Activated naive CD4-positive, alpha-beta T cell (primary cell): ENCODE measurements at regions not wholly inside any gene's neighbourhood (a gene's known extent, or its start where the extent isn't known, plus 50 kb on each side); places are given as distances from the start of the nearest gene placed in this dataset.
"Not testable (repeated sequence)": the region's sequence is repeated elsewhere in the genome, so short reads cannot be mapped to it uniquely, and the experiment has no call there.

Source experiments
- DNase-seq, 4 experiments: peaks; one replicate each; lab custom pipeline; 2025; lab: John Stamatoyannopoulos, UW

DNA sequence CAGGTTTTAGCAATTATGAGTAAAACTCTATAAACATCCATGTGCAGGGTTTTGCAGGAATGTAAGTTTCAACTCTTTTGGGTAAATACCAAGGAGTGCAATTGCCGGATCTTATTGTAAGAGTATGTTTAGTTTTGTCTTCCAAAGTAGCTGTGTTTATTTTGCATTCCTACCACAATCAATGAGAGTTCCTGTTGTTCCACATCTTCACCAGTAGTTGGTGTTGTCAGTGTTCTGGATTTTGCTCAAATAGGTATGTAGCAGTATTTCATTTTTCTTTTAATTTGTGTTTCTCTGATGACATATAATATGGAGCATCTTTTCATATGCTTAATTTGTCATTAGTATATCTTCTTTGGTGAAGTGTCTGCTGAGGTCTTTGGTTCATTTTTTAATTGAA lies 185.1 kb upstream of the GALNT15 start:
- no peak for DNase-seq

DNA sequence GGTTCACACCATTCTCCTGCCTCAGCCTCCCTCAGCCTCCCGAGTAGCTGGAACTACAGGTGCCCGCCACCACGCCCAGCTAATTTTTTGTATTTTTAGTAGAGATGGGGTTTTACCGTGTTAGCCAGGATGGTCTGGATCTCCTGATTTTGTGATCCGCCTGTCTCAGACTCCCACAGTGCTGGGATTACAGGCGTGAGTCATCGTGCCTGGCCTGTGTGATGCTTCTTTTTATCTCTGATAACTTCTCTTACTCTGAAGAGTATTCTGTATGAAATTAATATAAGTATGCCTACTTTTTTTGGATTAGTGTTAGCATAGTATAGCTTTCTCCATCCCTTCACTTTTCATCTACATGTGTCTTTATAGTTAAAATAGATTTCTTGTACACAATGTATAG lies 180.8 kb upstream of the GALNT15 start:
- DNase-seq = not testable (repeated sequence)

DNA sequence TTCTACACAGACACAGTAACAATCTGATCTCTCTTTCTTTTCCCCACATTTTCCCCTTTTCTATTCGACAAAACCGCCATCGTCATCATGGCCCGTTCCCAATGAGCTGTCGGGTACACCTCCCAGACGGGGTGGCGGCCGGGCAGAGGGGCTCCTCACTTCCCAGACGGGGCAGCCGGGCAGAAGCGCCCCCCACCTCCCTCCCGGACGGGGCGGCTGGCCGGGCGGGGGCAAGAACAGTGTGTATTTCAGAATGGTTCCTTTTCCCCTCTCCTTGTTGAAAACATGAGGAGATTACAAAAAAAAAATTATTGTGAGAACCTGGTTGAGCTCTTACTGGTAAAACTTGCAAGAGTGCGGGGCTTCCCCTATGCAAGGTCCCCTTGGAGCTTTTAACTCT lies 178.0 kb upstream of the GALNT15 start:
- not testable (repeated sequence) for DNase-seq

DNA sequence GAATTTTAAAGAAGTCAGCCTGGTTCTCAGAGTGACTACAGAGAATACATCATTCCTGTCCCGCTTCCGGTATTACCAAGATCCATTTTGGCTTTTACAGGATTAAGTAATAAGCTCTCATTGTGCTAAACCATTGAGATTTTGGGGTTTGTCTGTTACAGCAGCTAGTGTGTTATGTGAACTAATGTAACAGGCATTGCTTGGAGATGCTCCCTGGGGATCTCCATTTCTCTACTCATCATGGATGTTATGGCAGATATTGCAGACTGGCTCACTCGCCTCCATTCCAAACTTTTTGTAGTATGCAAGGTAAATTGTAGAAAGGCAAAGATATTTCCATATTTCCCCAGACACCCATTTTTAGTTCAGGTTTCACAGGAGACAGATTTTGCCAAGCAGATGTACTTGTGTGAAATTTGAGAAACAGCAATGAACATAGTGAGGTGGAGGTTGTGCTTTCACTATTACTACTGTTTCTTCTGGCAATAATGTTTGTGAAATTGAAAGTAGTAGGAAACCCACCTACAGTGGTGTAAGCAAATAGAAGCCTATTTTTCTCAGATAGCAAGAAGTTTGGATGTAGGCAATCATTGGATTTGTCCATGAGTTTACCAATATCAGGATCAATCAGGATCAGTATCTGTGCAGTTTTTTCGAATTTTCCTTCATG lies 177.1 kb upstream of the GALNT15 start:
- no peak for DNase-seq

DNA sequence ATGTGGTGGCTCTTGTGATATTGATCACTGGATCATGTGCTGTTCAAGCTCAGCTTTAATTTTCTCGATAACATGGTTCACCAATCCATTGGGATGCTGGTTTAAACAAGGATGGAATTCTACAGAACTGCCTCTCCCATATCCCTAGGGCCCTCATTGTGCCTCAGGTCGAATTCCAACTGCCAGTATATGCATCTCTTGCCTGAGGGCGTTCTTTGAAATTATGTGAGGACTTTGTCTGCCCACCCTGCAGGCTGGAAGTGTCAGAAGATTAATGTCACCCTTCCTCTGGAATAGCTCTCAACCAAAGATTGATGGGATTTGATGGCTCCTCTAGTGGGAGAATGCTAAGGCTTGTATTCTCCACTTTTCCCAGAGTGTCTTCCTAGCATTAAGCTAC lies 175.6 kb upstream of the GALNT15 start:
- no peak for DNase-seq

DNA sequence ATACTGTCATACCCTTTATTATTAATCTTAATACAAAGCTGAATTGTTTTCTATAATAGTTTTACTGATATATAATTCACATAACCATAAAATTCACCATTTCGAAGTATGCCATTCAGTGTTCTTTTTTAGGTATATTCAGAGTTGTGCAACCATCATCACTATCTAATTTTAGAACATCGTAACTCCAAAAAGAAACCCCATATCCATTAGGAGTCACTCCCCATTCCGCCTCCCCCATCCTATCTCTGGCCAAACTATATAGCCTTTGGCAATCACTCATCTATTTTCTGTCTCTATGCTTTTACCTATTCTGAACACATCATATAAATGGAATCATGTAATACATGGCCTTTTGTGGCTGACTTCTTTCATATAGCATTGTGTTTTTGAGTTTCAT lies 169.7 kb upstream of the GALNT15 start:
- DNase-seq = no peak

DNA sequence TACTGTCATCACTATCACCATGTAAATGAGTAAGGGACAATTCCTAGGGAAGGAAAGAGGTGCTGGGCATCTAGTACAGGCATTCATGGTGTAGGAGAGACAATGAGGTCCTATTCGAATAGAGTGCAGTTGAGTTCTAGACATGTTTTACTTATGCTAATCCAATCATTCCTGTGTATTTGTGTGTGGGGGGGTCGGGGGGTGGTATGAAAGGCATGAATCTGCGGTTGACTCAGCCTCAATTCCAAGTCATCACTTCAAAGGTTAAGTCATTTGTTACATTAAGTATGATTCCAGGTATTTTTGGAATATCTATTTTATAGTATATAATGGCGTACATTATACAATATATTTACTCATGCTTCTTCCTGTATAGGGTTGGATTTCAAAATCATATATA lies 163.1 kb upstream of the GALNT15 start:
- DNase-seq = no peak

DNA sequence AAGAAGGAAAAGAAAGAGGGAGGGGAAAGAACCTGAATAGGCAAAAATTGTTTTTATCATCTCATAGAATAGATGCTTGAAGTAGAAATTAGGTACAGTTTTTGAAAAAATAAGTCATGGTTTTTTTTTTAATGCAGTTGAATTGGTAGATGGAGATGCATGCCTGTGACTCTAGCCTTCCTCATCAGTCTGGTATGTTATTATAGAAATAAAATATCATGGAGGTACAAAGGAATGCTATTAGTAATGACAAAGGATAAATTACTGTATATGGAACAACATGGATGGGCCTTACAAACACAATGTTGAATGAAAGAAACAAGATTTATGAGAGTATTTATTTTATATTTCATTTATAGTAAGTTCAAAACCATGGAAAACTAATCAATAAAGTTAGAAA lies 162.4 kb upstream of the GALNT15 start:
- no peak for DNase-seq

DNA sequence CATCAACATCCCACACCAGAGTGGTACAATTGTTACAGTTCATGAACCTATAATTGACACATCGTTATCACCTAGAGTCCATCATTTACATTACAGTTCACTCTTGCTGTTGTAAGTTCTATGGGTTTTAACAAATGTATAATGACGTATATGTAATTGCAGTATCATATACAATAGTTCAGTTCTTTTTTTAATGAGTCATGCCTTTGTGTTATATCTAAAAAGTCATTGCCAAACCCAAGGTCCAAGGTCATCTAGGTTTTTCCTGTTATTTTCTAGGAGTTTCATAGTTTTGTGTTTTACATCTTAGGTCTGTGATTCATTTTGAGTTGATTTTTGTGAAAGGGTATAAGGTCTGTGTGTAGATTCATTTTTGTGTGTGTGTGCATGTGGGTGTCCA lies 160.9 kb upstream of the GALNT15 start:
- no peak for DNase-seq

DNA sequence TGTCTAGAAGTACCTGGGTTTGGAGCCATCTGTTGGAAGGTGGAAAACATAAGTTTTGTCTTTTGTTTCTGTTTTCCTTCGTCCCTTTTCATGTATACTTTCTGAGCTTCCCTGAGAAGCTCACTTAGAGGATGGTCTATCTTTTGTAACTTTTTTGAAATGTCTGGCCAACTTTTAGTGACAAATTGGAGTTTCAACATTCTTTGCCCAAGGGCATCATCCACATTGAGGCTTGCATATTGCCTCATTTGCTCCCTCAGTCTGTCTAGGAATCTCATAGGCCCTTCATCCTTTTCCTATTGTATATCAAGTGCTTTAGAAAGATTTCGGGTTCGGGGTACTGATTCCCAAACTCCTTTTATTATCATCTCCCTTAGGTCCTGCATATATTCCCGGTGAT lies 152.7 kb upstream of the GALNT15 start:
- not testable (repeated sequence) for DNase-seq

DNA sequence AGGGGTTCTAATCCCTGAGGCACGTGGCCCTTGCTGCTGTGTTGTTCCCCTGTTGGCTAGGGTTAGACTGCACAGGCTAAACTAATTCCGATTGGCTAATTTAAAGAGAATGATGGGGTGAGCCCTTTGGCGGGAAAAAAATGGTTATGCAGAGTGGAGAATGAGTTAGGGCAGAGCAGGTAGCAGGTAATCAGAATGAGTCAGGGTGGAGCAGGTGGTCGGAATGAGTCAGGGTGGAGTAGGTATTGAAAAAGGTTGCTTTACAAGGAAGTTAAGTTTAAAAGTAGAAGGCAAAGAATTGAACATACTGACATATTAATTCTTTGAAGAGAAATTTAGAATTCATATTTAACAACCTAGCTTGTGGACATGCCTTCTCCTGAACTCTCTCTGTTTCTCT lies 150.6 kb upstream of the GALNT15 start:
- not testable (repeated sequence) for DNase-seq

DNA sequence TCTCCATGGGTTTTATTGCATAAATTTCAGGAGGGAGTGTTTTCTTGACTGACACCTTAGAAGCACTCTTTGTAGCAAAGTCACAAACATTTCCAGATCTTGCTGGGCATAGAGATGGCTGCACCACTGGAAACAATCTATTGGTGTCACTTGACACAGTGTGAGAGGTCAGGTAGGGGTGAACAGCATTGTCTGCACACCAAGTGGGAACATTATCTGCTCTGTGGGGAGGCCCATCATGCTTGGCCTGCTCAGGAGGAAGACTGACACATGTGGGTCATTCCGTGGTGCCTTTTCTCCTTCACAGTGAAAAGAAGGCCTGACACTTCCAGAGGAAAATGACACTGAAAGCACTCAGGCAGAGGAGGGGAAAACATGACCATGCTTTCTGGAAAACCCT lies 149.9 kb upstream of the GALNT15 start:
- no peak for DNase-seq

DNA sequence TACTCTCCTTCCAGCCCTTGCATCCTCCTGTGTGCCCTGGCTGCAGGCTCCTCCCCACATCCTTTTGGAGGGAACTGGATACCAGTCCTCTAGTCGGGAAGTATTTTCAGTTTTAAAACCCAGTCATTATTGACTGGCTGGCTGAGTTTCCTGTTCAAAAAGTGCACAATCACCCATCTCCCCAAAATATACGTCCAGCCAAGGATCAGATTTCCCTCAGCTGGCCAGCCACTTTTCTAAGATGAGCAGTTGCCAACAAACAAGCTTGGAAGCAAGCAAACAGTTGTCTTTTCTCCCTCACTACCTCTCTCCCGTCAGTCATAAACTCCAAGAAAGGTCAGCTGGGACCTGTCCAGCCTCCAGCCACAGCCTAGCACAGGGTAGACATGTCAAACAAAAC lies 147.7 kb upstream of the GALNT15 start:
- DNase-seq = no peak

DNA sequence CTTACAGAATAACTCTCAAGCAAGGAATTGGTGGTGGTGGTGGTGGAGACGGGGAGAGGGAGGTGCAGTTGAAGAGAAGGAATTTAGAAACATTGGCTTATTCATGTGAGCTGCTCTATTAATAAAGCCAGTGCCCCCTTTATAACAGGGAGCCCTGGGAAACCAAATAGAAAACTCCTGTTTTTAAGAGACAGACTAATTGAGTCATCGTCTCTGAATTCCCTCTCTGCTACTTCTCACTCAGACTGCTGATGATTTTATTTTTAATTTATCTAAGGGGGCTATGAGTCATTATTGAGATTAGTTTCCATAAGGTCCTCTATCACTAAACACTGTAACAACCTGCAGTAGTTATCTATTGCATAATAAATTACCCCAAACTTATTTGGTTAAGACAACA lies 145.9 kb upstream of the GALNT15 start:
- DNase-seq = no peak

DNA sequence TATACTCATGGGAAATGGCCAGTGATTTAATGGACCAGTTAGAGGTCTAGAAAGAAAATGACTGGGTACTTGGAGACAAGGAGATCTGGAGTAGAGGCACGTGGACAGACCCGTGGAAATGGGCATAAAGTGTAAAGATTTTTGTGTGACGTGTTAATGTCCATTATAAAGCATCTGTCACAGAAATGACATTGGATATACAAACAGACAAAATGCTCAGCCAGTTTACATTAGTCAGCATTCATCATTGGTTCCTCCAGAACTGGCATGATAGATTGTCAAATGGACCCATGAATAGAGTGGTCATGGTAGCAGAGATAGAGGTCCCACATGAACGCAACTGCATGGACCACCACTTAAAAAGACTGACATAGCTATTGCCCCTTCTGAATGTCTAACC lies 144.1 kb upstream of the GALNT15 start:
- DNase-seq = no peak

DNA sequence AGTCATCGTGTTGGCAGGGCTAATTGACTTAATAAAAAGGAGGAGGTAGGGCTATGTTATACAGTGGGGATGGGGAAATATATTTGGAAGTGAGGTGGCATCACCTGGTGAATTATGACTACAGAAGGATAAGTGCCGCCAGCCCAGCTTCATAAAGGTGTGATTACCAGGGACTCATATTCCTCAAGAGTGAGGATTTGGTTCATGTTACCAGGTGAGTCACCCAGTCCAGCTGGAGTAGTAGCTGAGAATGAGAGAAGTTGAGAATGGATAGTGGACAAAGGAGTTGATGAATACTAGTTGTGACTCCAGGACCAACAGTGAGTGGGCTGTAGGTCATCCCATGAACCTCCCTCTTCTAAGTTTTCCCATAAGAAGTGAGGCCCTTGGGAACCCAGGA lies 143.0 kb upstream of the GALNT15 start:
- DNase-seq = no peak

DNA sequence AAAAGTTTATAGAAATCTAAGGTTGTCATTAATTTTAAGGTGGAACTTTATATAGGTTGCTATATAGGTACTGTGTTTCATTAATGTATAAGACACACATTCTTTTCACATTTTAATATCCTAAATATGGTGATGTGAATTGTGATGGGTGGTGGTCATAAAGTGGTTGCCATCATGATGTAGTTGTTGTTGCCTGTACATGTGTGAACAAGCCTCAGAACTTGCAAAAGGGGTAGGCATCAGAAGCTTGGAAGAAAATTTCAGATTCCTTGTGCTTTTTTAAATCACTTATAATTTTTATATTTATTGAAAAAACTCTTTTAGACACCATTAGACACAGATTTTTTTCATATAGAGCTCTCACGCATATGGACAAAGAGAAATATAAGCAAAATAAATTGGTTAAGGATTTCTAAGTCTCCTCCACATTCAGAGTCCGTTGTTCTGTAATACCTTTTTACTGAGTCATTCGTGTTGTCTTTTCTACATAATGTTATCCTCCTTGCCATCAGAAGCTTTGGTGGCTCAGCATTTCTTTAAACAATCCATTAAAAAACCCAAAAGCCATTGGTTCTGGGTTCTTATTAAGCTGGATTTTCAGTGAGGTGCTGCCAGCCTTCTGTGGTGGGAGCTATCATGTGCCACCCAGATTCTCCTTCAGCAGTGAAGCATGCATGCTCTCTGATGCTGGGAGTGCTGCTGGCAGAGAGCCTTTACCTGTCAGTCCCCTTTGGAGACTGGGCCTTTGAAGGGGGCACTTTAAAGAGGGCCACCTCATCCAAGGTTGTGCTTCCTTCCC lies 140.4 kb upstream of the GALNT15 start:
- no peak for DNase-seq

DNA sequence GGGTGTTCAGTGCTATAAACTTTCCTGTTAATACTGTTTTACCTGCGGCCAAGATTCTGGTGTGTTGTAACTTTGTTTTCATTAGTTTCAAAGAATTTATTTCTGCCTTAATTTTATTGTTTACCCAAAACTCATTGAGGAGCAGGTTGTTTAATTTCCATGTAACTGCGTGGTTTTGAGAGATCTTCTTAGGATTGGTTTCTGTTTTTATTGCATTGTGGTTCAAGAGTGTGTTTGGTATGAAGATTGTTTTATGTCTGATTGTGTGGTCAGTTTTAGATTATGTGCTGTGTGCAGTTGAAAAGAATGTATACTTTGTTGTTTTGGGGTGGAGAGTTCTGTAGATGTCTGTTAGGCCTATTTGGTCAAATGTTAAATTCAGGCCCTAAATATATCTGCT lies 133.5 kb upstream of the GALNT15 start:
- DNase-seq = no peak

DNA sequence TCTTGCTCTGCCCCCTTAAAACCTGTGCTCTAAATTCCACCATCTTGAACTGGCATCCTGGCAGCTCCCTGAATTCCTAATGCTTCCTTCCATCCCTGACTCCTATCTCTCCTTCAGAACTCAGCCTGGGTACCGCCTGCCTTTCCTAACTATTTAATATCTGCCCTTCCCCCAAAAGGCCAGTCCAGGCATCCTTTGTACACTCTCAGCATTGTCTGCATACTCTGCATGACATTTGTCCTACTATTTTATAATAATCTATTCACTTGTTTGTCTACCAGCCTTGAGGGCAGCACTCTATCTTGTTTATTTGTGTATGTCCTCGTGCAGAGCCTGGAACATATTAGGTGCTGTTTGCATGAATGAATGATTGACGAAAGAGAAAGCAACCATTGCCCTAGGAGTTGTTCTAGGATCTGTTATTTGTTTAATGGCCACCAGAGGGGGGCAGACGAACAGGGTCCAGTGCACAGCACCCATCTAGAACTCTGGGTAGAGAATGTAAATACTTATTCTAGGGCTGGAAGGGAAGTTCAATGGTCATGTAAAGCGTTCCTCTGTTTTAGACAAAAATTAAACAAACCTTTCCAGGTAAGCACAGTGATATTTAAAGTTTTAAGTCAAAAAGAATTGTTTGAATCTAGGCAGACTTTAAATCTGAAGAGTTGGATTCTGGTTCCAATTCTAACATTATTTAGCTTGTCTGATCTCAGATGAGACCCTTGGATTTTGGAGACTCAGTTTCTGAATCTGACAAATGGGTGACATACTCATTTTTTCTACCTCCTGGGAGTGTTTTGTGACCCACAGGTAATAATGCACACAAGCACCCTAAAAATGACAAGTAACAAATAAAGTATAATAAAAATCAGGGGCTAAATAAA lies 125.8 kb upstream of the GALNT15 start:
- no peak for DNase-seq

DNA sequence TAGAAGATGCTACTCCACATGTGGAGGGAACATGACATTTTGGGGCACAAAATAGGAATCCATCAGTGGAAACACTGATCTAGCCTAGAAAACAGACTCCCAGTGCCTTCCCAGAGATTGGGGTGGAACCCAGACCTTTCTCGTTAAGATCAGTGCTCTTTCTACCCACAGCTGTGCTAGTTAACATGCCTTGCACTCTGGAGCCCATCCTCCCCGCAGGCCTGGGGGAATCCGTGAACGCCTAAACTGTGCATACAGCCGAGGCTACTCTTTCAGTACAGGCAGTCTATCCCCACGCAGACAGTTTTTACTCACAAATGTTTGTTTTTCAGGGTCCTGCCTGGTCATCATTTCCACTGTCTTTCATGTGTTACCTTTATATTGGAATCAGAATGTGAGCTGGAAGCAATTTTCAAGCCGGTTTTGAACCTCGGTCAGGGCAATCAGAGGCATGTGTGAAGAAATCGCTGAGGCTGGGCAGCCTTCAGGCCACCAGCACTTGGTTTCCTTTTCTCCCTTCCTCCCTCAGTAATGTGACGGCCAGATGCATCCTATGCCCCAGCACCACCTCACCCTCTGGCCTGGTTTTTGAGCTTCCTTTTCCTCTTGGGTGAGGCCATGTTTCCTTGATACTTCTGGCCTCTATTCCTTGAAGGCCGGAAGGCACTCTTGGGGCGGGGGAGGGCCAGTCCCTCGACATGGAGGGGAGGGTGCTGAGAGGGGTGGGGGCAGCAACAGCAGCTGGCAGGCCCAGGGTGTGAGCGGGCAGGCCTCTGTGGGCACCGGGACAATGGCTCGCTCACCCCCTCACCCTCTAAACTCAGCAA lies 123.6 kb upstream of the GALNT15 start:
- no peak for DNase-seq

DNA sequence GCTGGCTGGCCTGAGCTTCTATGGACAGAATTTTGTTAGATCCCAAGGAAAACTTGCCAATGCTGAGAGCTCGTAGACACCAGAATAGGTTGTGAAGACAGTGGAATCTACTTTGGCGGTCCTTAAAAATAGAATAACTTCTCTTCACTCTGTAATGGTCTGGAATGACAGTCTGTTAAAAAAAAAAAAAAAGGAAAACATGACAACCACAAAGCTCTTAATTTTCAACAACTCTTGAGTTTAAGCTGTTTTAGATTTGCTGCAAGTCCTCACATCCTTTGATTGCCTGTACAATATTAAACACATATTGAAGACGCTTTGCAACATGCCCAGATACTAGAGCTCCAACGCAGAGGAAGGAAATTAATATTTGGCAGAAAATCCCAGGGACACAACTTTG lies 122.8 kb upstream of the GALNT15 start:
- DNase-seq = no peak

DNA sequence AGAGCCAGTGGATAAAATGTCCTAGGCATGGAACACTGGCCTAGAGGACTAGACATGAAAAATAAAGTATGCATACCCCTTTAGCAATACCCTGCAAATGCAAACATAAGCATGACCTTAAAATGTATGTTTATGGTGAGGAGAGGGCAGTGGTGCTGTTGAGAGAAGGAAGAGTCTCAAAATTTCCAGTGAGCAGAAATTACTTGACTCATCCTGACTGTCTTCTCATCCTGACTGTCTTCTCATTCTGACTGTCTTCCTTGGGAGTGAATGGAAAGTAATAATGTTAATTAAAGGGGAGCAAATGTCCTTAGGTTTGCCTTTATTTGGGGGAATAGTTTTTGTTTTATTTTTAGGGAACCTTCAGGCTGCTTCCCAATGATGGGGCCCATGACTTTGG lies 121.5 kb upstream of the GALNT15 start:
- DNase-seq = no peak
